HEK293T (cell line): ENCODE measurements at regions not wholly inside any gene's neighbourhood (a gene's known extent, or its start where the extent isn't known, plus 50 kb on each side); places are given as distances from the start of the nearest gene placed in this dataset.

Experiments used
- FOXA1 ChIP-seq: fragments of 450-650 bp; IDR thresholded peaks from 2 replicates; pipeline ENCODE4 v1.6.1; 2016; ENCODE audit warnings: mild to moderate bottlenecking
- FOXK2 ChIP-seq: fragments of 450-650 bp; IDR thresholded peaks from 2 replicates; pipeline ENCODE4 v1.6.1; 2016; ENCODE audit warnings: mild to moderate bottlenecking
- NFRKB ChIP-seq: fragments of 450-650 bp; IDR thresholded peaks from 2 replicates; pipeline ENCODE4 v1.6.1; 2016; ENCODE audit warnings: mild to moderate bottlenecking, moderate library complexity
- SP1 ChIP-seq: fragments of 450-650 bp; IDR thresholded peaks from 2 replicates; pipeline ENCODE4 v1.6.1; 2017
- SUZ12 ChIP-seq: fragments of 450-650 bp; IDR thresholded peaks from 2 replicates; pipeline ENCODE4 v1.6.1; 2016; ENCODE audit warnings: mild to moderate bottlenecking

GRCh38 chr5:167308466-167308865 lies 983.0 kb upstream of the WWC1 start:
- TF ChIP-seq NFRKB (no peak), SUZ12 (no peak), SP1 (no peak), FOXA1 (no peak), FOXK2 (no peak)
